Head of caudate nucleus (tissue), 42 donors: ENCODE measurements at regions not wholly inside any gene's neighbourhood (a gene's known extent, or its start where the extent isn't known, plus 50 kb on each side); places are given as distances from the start of the nearest gene placed in this dataset.

Experiments used
- DNase-seq, 42 donors: peaks; one replicate each; pipeline versions ENCODE4 v3.0.0 to v3.0.0-alpha.2; 2020 to 2021; ENCODE audit warnings: mixed read lengths in 7 of 42
- intact Hi-C: fragments of 100-400 bp; cut with DNase I; formaldehyde crosslinking; loops from one replicate; pipeline ENCODE4 v1.15.0; 2022

- intact Hi-C loops: no loop called here
- peak in 4 of 42 donors; percentile 15 to 22 (median 18) for DNase-seq
These were observed 107.1 kb downstream of the BANF2 start for GRCh38 chr20:17806739-17807441.

DNA sequence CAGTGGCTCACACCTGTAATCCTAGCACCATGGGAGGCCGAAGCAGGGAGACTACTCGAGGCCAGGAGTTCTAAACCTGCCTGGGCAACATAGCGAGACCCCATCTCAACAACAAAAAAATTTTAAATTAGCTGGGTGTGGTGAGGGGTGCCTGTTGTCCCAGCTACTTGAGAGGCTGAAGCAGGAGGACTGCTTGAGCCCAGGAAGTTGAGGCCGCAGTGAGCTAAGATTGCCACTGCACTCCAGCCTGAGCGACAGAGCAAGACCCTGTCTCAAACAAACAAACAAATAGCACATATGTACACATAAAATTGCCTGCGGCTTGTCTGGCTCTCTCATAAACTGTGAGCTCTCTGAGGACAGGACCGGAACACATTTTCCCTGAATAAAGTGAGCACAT is 106.3 kb downstream of the BANF2 start:
- no peak for DNase-seq
- intact Hi-C loops: no loop called here

GRCh38 chr20:17803765-17804164 is 104.0 kb downstream of the BANF2 start:
- intact Hi-C loops: no loop called here
- DNase-seq: no peak

GRCh38 chr20:17799575-17800227 is 99.9 kb downstream of the BANF2 start:
- intact Hi-C loops: loop anchor here (10.0 kb wide), 1 partner anchor 75 kb away; no protein-coding TSS in a partner anchor
- no peak for DNase-seq

DNA sequence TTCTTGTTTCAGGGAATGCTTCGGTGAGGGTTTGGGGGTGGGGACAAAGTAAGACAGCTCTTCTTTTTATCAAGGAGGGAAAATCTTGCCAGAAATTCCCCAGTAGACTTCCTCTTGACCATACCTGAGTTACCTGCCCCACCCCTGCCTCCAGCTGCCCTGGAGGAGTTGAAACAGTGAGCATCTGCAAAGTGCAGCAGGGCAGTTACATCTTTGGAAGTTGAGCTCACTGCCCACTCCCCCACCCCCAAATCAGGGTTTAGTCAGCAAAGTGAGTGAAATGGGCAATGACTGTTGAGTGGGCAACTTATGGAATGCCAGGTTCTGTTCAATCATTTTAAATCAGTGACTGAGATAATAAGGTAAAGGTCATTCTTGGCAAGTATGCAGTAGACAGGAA is 98.8 kb downstream of the BANF2 start:
- intact Hi-C loops: loop anchor here (10.0 kb wide), 1 partner anchor 76 kb away; no protein-coding TSS in a partner anchor
- DNase-seq: no peak

DNA sequence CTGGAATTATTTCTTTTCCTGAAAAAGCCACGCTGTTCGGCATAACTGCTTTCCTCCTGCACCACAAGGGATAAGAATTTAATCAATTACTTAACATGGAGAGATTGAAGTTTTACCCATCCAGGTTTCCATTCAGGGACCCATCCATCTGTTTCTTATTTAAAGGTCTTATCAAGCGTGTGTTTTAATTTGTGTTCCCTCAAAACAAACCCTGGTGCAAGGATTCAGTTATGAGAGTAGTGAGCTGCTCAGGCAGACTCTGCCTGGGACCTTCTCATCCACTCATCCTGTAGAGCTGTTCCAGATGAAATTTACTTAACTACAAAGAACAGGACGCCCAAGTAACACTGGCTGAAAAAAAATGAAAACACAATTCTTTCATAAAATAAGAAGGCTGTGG is 97.8 kb downstream of the BANF2 start:
- DNase-seq: no peak
- intact Hi-C loops: loop anchor here (10.0 kb wide), 1 partner anchor 77 kb away; no protein-coding TSS in a partner anchor

DNA sequence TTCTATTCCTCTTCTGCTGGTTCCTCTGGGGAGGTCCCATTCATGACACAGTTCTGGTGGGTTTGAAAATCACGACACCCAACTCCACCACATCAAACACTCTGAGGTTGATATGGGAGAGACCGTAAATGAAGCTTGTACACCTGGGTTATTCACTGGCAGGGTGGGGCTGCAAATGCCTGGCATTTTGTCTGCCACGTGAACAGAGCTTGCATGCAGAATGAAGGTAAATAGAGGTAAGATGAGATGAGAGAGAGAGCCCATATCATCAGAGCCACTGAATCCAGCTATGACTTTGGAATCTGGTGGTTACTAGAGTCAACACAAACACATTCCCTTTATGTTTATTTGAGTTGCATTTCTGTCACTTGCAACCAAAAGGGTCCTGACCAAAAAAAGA is 97.4 kb downstream of the BANF2 start:
- intact Hi-C loops: loop anchor here (10.0 kb wide), 1 partner anchor 78 kb away; no protein-coding TSS in a partner anchor

DNA sequence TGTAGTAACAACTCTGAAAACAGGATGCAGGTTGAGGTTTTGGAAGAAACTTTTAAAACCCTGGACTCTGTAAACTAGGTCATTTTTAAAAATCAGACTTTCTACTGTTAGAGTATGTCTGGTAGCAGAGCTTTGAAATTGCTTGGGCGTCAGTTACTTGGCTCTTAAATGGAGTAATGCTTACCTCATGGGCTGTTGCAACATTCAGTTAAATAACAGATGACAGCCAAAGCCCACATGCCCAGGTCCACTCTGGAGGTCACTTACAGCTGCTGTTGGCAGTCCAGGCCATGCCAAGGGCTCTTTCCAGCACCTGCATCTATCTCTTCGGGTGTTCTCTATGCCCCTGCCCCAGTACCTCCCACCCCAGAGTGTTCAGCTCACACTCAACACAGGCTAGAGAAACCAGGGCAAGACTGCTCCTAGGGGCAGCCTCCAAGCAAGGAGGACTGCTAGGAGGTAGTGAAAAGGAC is 96.4 kb downstream of the BANF2 start:
- intact Hi-C loops: loop anchor here (10.0 kb wide), 1 partner anchor 79 kb away; no protein-coding TSS in a partner anchor
- DNase-seq: no peak

More for the DNA sequence above, 97.4 kb downstream of the BANF2 start:
- DNase-seq: no peak

DNA sequence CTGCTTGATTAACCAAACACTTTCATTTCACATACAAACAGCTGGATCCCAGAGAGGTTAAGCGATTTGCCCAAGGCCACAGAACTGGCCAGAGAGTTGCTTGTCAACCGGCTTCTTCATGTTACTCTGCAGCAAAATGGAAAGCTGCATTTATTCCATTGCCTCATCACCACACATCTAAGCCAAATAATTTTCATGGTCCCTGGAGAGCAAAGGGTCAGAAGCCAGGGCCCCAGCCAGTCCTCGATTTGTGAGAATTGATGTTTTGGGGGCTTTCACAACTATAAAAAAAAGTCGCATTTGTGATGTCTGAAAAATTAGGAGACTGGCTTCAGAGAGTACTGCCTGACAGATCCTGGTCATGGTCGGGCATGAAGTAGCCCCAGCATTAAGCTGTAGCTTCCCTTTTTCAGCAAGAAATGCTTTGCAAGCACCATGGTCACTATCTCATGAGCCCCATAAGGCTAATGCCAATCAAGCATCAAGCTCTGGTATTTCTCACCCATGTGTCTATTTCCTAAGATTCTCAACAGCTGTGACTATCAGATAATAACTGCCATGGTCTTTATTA is 95.8 kb downstream of the BANF2 start:
- no peak for DNase-seq
- intact Hi-C loops: loop anchor here (10.0 kb wide), 1 partner anchor 79 kb away; no protein-coding TSS in a partner anchor

DNA sequence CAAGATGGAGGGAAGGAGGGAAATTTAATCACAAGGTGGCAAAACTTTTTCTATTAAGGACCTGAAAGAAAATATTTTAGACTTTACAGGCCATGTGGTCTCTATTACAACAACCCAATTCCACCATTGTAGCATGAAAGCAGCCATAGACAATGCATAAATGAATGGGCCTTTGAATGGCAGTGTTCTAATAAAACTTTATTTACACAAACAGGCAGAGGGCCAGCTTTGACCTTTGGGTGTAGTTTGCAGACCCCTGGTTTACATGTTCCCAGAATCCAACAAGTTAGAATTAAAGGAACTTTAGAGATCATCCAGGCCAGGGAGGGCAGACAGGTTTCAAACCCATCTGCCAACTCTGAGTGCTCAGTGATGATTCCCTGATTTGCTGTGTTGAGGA is 95.2 kb downstream of the BANF2 start:
- intact Hi-C loops: loop anchor here (10.0 kb wide), 1 partner anchor 80 kb away; no protein-coding TSS in a partner anchor
- no peak for DNase-seq

DNA sequence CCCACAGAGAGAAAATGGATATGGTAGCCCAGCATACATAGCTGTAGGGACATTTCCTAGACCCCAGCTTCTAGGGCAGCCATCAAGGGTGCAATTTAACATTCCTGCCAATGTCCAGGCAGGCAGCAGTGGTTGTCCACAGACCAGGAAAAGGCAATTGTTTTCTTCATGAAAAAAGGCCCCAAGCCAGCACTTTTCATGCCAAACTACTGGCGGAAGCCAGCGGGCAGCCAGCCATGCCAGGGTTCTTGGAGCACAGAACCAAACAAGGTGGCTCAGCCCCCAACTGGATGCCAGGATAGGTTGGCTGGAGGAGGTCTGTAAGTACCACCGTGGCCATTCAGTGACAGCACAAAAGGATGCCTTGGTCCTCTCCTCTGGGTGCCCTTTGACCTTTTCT is 94.6 kb downstream of the BANF2 start:
- DNase-seq: peak in 41 of 42 donors; percentile 8 to 73 (median 42)
- intact Hi-C loops: loop anchor here (10.0 kb wide), 1 partner anchor 80 kb away; no protein-coding TSS in a partner anchor

DNA sequence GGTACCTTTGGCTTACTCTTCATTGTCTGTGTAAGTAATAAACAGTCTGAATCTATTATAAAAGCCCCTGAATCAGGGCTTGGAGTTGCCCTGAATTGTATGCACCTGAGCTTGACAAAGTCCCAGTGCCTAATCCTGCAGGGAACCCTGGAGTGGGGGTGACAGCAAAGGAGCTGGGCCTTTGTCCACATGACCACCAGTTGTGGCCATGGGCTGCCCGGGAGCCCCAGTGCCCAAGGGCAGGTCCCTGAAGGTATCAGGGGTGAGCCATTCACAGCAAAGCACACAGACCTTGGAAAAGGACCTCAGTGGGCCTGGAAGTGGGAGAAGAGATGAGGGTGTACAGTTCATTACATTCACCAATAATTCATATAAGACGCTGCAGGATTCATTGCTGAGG is 94.2 kb downstream of the BANF2 start:
- no peak for DNase-seq
- intact Hi-C loops: loop anchor here (10.0 kb wide), 1 partner anchor 81 kb away; no protein-coding TSS in a partner anchor

GRCh38 chr20:17790296-17790695 is 90.5 kb downstream of the BANF2 start:
- intact Hi-C loops: loop anchor here (10.0 kb wide), 1 partner anchor 85 kb away; no protein-coding TSS in a partner anchor
- DNase-seq: no peak

DNA sequence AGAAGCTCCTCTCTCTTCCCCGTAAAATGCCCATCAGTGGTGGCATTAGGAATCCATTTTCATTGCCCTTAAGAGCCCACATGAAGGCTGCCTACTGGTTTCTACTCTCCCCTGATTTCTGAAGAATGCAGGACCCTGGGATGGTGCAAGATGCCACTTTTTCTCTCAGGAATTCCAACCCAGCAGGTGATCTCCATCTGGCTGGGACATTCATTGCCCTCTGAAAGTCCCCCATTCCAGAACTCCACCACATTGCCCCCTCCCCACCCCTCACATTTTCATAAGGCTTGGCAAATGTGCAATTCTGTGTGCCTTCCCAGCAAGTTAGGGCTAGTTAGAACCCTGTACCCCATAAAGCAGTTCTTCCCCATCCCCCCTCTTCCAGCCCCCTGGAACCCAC is 88.0 kb downstream of the BANF2 start:
- intact Hi-C loops: no loop called here
- DNase-seq: no peak

DNA sequence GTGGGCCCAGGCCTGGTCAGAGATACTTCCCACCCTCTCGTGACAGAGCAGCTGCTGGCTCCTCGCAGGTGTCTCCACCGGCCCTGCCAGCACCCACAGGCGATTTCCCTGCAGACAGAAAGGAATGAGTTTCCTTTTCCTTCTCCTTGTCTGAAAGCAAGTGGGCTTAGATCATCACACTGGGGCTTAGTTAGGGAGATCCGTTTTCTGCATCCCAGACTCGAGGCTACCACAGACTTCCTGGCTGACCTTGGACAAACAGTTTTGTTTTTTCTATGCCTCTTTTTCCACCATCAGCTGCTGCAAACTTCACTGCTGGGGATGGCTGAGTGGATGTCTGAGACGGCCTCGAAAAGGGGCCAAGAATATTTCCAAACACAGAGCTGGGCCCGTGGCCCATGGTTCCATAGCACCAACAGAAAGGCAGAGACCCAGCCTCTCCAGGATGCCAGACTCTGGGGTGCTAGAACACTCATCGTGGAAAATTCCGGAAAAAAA is 86.5 kb downstream of the BANF2 start:
- DNase-seq: no peak
- intact Hi-C loops: no loop called here
